ENCODE measurements at regions not wholly inside any gene's neighbourhood (a gene's known extent, or its start where the extent isn't known, plus 50 kb on each side); places are given as distances from the start of the nearest gene placed in this dataset.

DNA sequence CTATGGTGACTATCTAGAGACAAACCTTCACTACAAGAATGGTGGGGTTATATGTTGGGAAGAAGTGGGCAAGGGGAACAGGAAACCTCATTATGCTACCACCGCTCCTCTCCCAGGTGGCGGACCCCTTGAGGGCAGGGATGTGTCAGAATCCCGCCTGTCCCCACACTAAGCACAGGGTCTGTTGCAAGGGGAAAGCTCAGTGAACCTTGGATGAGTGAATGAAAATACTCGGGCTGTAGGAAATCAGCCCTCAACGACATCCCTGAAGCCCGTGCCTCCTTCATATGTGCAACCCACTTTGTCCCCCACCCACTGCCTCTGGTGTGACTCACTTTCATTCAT lies 68.2 kb upstream of the AMPD3 start:
- TF ChIP-seq, protein P1, sequence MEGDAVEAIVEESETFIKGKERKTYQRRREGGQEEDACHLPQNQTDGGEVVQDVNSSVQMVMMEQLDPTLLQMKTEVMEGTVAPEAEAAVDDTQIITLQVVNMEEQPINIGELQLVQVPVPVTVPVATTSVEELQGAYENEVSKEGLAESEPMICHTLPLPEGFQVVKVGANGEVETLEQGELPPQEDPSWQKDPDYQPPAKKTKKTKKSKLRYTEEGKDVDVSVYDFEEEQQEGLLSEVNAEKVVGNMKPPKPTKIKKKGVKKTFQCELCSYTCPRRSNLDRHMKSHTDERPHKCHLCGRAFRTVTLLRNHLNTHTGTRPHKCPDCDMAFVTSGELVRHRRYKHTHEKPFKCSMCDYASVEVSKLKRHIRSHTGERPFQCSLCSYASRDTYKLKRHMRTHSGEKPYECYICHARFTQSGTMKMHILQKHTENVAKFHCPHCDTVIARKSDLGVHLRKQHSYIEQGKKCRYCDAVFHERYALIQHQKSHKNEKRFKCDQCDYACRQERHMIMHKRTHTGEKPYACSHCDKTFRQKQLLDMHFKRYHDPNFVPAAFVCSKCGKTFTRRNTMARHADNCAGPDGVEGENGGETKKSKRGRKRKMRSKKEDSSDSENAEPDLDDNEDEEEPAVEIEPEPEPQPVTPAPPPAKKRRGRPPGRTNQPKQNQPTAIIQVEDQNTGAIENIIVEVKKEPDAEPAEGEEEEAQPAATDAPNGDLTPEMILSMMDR (IDR thresholded peaks at IDR 0.05) = no peak
- no peak for TF ChIP-seq POLR2A (IDR thresholded peaks at IDR 0.05)
- no peak for DNase-seq (ENCODE audit: low spot score in 2 of 2)
- intact Hi-C loops (cut with DNase I; ENCODE audit: low total_unique reads) = no loop called here
- 69 to 71% methylated on average over 6 of the region's 6 CpGs for WGBS, 2 donors
- no peak overlapping the region for H3K4me3 ChIP-seq (ENCODE audit: low read depth, poor library complexity, severe bottlenecking)

DNA sequence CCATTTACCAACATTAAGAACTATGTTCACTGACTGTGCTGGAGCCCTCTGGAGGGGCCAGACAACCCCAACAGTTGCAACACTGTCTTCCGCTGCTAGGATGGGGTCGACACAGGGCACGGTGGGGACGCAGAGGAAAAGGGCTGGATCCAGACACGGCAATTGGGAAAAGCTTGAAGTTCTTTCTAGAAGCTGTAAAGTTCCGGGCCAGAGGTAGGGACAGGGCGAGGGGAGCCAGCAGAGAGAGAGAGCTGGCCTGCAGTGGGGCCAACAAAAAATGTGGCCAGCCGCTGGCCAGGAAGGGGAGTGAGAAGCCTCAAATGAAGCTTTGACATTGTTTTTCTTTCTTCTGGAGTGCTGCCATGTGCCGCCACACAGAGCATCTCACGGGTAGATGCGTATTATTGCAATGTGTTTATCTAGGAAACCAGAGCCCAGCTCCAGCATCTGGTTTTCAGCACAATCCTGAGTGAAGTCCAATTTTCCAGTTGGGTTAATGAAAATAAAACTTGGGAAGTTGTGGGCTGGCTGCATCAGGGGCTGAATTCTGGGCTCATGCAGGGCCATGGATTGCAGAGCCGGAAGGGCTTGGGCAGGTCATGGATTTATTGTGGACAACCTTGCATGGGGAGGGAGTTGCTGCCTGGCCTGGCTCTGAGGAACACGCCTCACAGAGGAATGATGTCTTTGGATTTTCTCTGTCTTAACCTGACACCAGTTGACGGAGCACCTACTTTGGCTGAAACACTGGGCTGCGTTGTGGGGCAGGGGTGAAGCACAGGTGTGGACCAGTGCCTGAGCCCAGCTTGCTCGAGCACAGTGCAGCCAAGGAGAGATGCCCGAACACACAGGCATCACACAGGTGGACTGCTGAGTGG lies 67.6 kb upstream of the AMPD3 start:
- no peak overlapping the region for H3K4me3 ChIP-seq (ENCODE audit: low read depth, poor library complexity, severe bottlenecking)
- 33 to 40% methylated on average over 17 of the region's 17 CpGs for WGBS, 2 donors
- DNase-seq (ENCODE audit: low spot score in 2 of 2) = peak; percentile 65 to 93
- no peak for TF ChIP-seq POLR2A (IDR thresholded peaks at IDR 0.05)
- TF ChIP-seq, protein P1 (IDR thresholded peaks at IDR 0.05) = no peak
- intact Hi-C loops (cut with DNase I; ENCODE audit: low total_unique reads) = no loop called here

DNA sequence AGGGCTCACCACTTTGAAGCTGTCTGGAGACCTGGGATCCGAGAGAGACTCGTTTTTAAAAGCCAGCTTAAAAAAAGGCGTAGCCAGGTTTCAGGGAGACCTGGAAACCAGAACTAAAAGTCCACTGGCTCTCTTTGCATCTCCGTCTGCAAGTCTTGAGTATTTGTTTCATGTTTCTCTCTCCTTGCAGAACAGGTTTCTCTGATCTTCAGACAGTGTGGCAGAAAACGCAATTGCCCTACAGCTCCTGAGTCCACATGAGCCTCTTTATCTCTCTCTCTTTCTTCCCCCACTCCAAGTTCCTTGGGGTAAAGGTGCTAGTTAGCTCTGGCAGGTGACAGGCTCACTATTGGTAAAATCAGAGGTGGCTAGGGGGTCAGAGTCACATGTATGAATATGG lies 67.0 kb upstream of the AMPD3 start:
- TF ChIP-seq POLR2A (IDR thresholded peaks at IDR 0.05) = no peak
- TF ChIP-seq, protein P1 (IDR thresholded peaks at IDR 0.05) = no peak
- 26 to 36% methylated on average over 5 of the region's 5 CpGs for WGBS, 2 donors
- intact Hi-C loops (cut with DNase I; ENCODE audit: low total_unique reads) = no loop called here

DNA sequence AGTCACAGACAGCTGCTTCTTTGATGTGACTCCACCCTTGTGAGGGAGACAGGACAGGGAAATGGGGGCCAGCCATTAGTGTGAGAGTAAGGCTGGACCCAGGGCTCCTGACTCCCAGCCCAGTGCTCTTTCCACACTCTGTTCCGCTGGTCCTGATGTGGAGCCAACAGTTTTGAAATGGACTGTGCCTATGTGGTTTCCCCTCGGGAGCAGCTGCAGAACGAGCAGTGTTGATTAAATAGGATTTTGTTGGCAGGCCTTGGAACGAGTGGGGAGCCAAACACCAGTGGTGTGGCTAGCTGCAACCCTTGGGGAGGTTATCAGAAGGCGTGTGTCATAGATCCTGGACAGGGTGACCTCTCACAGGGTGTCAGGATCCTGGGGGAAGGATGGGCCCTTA lies 66.5 kb upstream of the AMPD3 start:
- peak; percentile 63 to 90 for DNase-seq (ENCODE audit: low spot score in 2 of 2)
- TF ChIP-seq, protein P1 (IDR thresholded peaks at IDR 0.05) = no peak
- no peak for TF ChIP-seq POLR2A (IDR thresholded peaks at IDR 0.05)
- H3K4me3 ChIP-seq (ENCODE audit: low read depth, poor library complexity, severe bottlenecking) = no peak overlapping the region
- 33 to 44% methylated on average over 5 of the region's 5 CpGs for WGBS, 2 donors
- intact Hi-C loops (cut with DNase I; ENCODE audit: low total_unique reads) = no loop called here

More for the DNA sequence above, 67.0 kb upstream of the AMPD3 start:
- H3K4me3 ChIP-seq (ENCODE audit: low read depth, poor library complexity, severe bottlenecking) = no peak overlapping the region
- DNase-seq (ENCODE audit: low spot score in 2 of 2) = no peak

DNA sequence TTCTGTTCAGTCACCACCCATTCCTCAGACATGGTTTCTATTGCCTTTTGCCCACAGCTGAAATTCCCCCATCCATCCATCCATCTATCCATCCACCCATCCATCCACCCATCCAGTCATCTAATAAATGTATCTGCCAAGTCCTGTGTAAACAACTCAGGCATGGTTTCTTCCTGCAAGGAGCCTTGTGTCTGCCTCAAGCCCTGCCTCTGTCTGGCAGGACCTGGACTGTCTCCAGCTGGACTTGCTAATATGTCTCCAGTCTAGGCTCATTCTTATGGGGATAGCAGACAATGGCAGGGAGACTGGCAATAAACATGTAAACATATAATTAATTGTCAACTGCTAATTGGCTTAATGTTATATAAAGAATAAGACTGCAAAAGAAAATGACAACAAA lies 64.7 kb upstream of the AMPD3 start:
- H3K4me3 ChIP-seq (ENCODE audit: low read depth, poor library complexity, severe bottlenecking) = no peak overlapping the region
- intact Hi-C loops (cut with DNase I; ENCODE audit: low total_unique reads) = no loop called here
- TF ChIP-seq, protein P1 (IDR thresholded peaks at IDR 0.05) = no peak
- TF ChIP-seq POLR2A (IDR thresholded peaks at IDR 0.05) = no peak
- no peak for DNase-seq (ENCODE audit: low spot score in 2 of 2)
